Neural cell (in vitro differentiated cells): ENCODE measurements at regions not wholly inside any gene's neighbourhood (a gene's known extent, or its start where the extent isn't known, plus 50 kb on each side); places are given as distances from the start of the nearest gene placed in this dataset.

ENCODE experiments used
- EZH2 ChIP-seq: fragments of 200-600, 300-800 bp; shearing (Covaris generic), sonication (generic); IDR thresholded peaks from 2 replicates; pipeline ENCODE4 v1.6.1; 2014; ENCODE audit warnings: antibody characterized with exemption, low read length, borderline replicate concordance, mild to moderate bottlenecking; ENCODE audit not compliant: insufficient read depth, poor library complexity, severe bottlenecking
- MXI1 ChIP-seq: fragments of 450-650 bp; conservative IDR thresholded peaks from 2 replicates; pipeline ENCODE4 v1.6.1; 2014; ENCODE audit warnings: antibody characterized with exemption, mild to moderate bottlenecking; ENCODE audit not compliant: poor library complexity, severe bottlenecking
- TF ChIP-seq, protein P1 (sequence below): fragments of 450-650 bp; IDR thresholded peaks from 2 replicates; pipeline ENCODE4 v1.5.1; 2014; ENCODE audit warnings: antibody characterized with exemption, mild to moderate bottlenecking, moderate library complexity; ENCODE audit not compliant: poor library complexity, severe bottlenecking
- TF ChIP-seq, protein P2 (sequence below): IDR thresholded peaks from 2 replicates; pipeline ENCODE4 v1.6.1; 2012; ENCODE audit warnings: borderline replicate concordance

DNA sequence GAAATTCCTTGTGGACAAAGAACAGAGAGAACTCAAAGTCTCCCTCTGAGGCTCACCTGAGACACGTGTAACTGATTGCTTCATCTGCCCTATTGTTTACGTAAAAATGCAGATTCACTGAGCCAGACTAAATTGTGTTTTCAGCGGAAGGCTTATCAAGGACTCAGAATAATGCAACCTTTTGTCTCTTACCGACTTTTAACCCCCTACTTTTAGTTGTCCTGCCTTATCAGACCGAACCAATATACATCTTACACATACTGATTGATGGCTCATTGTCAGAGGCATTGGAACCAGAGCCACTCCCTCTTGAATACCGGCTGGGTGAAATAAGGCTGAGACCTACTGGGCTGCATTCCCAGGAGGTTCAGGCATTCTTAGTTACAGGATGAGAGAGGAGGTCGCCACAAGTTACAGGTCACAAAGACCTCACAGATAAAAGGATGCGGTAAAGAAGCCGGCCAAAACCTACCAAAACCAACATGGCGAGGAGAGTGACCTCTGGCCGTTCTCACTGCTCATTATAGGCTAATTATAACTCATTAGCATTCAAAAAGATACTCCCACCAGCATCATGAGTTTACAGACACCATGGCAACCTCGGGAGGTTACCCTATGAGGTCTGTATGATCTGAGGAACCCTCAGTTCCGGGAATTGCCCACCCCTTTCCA lies 95.5 kb upstream of the ZNF184 start:
- TF ChIP-seq, protein P1, sequence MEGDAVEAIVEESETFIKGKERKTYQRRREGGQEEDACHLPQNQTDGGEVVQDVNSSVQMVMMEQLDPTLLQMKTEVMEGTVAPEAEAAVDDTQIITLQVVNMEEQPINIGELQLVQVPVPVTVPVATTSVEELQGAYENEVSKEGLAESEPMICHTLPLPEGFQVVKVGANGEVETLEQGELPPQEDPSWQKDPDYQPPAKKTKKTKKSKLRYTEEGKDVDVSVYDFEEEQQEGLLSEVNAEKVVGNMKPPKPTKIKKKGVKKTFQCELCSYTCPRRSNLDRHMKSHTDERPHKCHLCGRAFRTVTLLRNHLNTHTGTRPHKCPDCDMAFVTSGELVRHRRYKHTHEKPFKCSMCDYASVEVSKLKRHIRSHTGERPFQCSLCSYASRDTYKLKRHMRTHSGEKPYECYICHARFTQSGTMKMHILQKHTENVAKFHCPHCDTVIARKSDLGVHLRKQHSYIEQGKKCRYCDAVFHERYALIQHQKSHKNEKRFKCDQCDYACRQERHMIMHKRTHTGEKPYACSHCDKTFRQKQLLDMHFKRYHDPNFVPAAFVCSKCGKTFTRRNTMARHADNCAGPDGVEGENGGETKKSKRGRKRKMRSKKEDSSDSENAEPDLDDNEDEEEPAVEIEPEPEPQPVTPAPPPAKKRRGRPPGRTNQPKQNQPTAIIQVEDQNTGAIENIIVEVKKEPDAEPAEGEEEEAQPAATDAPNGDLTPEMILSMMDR, result no peak
- no peak for TF ChIP-seq MXI1
- TF ChIP-seq EZH2, result no peak
- TF ChIP-seq, protein P2, sequence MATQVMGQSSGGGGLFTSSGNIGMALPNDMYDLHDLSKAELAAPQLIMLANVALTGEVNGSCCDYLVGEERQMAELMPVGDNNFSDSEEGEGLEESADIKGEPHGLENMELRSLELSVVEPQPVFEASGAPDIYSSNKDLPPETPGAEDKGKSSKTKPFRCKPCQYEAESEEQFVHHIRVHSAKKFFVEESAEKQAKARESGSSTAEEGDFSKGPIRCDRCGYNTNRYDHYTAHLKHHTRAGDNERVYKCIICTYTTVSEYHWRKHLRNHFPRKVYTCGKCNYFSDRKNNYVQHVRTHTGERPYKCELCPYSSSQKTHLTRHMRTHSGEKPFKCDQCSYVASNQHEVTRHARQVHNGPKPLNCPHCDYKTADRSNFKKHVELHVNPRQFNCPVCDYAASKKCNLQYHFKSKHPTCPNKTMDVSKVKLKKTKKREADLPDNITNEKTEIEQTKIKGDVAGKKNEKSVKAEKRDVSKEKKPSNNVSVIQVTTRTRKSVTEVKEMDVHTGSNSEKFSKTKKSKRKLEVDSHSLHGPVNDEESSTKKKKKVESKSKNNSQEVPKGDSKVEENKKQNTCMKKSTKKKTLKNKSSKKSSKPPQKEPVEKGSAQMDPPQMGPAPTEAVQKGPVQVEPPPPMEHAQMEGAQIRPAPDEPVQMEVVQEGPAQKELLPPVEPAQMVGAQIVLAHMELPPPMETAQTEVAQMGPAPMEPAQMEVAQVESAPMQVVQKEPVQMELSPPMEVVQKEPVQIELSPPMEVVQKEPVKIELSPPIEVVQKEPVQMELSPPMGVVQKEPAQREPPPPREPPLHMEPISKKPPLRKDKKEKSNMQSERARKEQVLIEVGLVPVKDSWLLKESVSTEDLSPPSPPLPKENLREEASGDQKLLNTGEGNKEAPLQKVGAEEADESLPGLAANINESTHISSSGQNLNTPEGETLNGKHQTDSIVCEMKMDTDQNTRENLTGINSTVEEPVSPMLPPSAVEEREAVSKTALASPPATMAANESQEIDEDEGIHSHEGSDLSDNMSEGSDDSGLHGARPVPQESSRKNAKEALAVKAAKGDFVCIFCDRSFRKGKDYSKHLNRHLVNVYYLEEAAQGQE, result no peak
